Transverse colon (tissue), 3 donors: ENCODE measurements at regions not wholly inside any gene's neighbourhood (a gene's known extent, or its start where the extent isn't known, plus 50 kb on each side); places are given as distances from the start of the nearest gene placed in this dataset.

ENCODE experiments used
- CTCF ChIP-seq, 5 experiments: fragments of 200-600 bp in 3 of 5; fragments of 450-650 bp in 2 of 5; sonication (generic) in 3 of 5; IDR thresholded peaks; 1 replicate in 2 of 5; 2 replicates in 3 of 5; pipeline ENCODE4 v1.5.1; 2016 to 2017; ENCODE audit warnings: antibody characterized with exemption in 5 of 5, inconsistent platforms in 3 of 5, mild to moderate bottlenecking in 2 of 5, moderate library complexity in 1 of 5
- POLR2A ChIP-seq: fragments of 450-650 bp; IDR thresholded peaks from one replicate; pipeline ENCODE4 v1.6.1; 2016; ENCODE audit warnings: antibody characterized with exemption, mild to moderate bottlenecking, moderate library complexity

DNA sequence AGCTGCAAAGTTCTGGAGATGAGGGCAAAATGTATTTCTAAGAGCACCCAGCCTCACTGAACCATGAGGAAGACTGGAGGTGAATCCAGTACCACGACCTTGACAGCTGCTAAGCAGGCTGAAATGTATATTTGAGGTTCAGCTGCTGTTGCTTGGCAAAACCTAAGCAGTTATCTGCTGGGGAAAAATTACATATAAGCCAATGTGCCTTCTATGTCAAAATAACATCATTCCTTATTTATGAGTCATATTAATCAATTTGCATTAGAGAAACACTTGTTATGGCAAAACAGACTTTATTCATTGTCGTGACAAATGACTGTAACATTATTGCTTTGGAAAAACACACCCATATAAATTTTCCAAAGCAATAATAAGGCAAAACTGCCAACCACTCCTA is 560.5 kb upstream of the NR5A2 start:
- TF ChIP-seq POLR2A: no peak
- TF ChIP-seq CTCF (IDR thresholded peaks at IDR 0.05): no peak
